GM19239 (cell line): ENCODE measurements at regions not wholly inside any gene's neighbourhood (a gene's known extent, or its start where the extent isn't known, plus 50 kb on each side); places are given as distances from the start of the nearest gene placed in this dataset.
"Not testable (repeated sequence)": the region's sequence is repeated elsewhere in the genome, so short reads cannot be mapped to it uniquely, and the experiment has no call there.

Experiments used
- DNase-seq: peaks from one replicate; pipeline ENCODE4 v3.0.0; 2011; ENCODE audit warnings: low spot score; ENCODE audit not compliant: insufficient read length
- FAIRE-seq: peaks from 2 replicates; lab custom pipeline; 2011; peaks lifted over from hg19 to GRCh38; lab: Jason Lieb, UNC

DNA sequence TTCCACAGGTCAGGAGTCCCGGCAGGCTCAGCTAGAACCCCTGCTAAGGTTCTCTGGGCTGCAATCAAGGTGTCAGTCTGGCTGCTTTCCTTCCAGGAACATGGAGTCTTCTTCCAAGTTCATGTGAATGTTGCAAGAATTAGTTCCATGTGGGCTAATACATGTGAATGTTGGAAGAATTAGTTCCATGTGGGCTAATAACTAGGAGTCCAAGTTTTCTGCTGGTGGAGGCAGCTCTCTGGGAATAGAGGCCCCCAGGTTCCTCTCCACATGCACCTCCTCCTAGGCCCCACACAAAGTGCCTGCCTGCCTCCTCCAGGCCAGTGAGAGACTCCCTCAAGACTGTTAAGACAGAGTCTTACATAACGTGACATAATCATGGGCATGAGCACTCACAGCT is 140.8 kb upstream of the SLC35G4 start:
- no peak for FAIRE-seq

DNA sequence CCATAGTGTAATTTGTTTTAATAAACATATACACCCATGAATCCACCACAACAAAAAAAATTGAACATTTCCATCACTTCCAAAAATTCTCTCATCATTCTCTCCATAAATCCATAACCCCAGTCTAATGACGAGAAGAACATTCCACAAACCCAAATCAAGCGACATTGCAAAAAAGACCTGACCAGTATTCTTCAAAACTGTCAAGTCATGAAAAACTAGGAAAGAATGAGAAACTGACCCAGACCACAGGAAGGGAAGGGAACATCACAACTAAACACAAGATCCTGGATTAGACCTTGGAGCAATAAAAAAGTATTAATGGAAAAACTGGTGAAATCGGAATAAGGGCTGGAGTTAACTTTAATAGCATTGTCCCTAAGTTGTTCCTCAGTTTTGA is 141.3 kb upstream of the SLC35G4 start:
- DNase-seq = no peak
- FAIRE-seq = no peak

More for the DNA sequence above, 140.8 kb upstream of the SLC35G4 start:
- DNase-seq = no peak

DNA sequence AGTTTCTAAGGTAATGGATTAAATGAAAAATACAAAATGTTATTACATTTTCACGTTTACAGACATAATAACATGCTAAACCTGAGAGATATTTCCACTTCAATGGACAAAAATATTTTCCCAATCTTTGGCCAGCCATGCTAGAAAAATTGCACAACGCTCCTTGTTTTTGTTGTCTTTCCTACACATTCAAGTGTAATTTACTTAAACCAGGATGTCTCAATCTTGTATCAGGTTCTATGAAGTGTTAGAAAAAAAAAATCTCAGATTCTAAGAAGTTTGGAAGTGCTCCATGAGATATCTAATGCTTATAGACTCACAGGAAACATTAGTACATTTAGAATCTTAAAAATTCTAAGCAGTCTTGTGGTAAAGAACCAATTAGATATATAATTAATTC is 141.8 kb upstream of the SLC35G4 start:
- no peak for FAIRE-seq

DNA sequence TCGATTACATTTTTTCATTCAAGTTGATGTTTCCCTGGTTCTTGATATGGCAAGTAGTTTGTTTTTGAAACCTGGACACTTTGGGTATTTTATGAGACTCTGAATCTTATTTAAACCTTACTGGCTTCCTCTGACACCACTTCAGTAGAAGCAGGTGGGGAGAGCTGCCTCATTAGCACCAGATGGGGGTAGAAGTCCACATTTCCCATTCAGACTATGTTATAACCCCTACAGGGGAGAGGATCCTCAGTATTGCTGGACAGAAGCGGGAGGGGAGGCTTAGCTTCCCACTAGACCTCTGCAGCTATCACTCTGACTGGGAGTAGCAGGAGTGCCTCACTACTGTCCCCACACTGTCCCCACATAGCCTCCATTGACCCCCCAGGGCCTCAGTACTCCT is 145.3 kb upstream of the SLC35G4 start:
- FAIRE-seq (no peak), DNase-seq (no peak)

More for the DNA sequence above, 141.8 kb upstream of the SLC35G4 start:
- no peak for DNase-seq

DNA sequence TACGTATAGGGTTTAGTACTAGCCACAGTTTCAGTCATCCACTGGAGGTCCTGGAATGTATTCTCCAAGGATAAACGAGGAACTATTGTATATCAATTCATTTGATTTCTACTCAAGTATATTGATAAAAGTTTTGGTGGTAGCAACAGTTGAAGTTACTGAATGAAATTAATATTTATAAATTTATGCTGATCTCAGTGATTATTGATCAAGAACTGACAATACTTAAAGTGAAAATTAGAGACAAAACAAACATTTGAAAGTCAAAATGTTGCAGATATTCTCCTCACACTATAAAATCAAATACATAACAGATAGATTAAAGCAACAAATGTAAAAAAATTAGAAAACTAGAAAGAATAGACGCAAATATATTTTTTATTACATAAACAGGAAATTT is 150.9 kb upstream of the SLC35G4 start:
- DNase-seq = no peak
- no peak for FAIRE-seq

DNA sequence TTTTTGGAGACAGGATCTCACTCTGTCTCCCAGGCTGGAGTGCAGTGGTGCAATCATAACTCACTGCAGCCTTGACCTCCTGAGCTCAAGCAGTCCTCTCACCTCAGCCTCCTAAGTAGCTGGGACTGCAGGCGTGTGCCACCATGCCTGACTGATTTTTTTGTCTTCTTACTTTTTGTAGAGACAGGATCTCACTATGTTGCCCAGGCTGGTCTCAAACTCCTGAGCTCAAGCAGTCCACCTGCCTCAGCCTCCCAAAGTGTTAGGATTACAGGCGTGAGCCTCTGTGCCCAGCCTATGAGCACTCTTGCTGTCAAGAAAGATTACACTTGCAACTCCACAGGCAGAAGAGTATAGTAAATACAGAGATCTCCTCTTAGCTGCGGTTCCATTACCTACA is 151.5 kb upstream of the SLC35G4 start:
- not testable (repeated sequence) for DNase-seq, FAIRE-seq

DNA sequence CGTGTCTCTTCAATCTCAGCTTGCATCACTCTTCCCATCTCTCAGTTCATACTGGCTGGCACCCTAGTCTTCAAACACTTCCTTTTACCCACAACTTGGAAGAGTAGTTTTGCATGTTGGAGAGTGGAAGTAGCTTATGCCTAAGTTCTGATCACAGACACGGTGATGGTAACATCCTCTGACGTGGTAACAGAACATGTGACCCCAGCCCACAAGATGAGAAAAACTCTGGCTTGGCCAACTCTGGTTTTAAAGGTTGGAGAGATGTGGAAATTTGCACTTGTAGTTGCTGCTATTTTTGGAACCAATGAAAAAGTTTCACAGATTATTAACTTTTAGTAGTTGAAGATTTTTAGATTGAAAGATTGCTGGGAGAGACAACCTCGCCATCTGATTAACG is 155.4 kb upstream of the SLC35G4 start:
- DNase-seq = no peak
- no peak for FAIRE-seq

DNA sequence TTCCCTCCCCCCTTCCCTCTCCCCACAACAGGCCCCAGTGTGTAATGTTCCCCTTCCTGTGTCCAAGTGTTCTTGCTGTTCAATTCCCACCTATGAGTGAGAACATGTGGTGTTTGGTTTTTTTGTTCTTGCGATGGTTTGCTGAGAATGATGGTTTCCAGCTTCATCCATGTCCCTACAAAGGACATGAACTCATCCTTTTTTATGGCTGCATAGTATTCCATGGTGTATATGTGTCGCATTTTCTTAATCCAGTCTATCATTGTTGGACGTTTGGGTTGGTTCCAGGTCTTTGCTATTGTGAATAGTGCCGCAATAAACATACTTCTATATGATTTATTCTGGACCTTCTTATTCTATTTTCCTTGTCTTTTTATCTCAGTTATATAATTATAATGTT is 165.2 kb upstream of the SLC35G4 start:
- not testable (repeated sequence) for DNase-seq, FAIRE-seq

DNA sequence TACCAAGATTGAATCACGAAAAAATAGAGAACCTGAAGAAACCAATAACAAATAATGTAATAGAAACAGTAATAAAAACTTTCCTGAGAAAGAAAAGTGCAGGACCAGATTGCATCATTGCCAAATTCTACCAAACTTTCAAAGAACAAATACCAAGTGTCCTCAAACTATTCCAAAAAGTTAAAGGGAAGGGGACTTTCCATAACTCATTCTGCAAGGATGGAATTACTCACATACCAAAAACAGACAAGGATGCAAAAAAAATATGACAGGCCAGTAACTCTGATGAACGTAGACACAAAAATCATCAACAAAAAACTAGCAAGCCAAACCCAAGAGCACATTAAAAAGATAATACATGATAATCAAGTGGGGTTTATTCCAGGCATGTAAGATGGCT is 172.3 kb upstream of the SLC35G4 start:
- DNase-seq (no peak), FAIRE-seq (no peak)

DNA sequence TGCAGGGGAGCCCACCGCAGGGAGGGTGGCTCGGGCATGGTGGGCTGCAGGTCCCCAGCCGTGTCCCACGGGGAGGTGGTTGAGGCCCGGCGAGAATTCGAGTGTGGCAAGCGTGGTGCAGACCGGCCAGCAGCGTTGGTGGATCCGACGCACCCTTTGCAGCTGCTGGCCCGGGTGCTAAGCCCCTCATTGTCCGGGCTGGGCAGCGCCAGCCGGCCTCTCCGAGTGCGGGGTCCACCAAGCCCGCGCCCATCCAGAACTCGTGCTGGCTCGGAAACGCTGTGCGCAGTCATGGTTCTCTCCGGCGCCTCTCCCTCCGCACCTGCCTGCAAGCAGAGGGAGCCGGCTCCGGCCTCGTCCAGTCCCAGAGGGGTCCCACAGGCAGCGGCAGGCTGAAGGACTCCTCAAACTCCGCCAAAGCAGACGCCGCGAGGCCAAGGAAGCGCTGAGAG is 177.0 kb upstream of the SLC35G4 start:
- DNase-seq (no peak), FAIRE-seq (no peak)

DNA sequence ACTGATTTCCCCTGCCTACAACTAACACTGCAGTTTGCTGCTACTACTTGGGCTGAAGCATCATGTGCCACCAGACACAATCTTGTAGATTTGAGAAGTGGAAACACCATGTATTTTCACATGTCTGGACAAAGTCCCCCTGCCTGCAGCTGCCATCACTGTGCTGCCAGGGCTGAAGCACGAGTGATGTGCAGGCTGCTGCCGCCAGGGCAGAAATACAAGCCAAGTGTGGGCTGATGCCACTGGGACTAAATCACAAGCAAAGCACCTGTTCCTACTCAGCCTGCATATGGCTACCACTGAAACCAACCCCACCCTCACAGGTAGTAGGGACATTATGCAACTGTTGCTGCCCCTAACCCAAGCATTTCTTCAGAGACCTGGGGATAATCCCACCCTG is 179.5 kb upstream of the SLC35G4 start:
- no peak for DNase-seq

DNA sequence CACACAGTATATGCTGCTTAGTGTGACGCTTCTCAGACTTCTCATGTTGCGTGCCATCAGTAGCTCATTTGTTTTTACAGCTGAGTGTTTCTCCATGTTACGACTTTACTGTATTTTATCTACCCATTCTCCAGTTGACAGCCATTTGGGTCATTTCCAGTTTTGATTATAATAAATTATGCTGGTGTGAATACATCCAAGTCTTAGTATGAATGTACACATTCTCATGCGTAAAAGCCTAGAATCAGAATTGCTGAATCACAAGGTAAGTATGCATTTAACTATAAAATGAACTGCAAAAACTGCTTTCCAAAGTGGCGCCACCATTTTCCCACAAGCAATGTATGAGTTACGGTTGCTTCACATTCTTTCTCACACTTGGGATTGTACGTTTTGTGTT is 184.2 kb upstream of the SLC35G4 start:
- FAIRE-seq (no peak), DNase-seq (no peak)

More for the DNA sequence above, 179.5 kb upstream of the SLC35G4 start:
- FAIRE-seq = no peak

DNA sequence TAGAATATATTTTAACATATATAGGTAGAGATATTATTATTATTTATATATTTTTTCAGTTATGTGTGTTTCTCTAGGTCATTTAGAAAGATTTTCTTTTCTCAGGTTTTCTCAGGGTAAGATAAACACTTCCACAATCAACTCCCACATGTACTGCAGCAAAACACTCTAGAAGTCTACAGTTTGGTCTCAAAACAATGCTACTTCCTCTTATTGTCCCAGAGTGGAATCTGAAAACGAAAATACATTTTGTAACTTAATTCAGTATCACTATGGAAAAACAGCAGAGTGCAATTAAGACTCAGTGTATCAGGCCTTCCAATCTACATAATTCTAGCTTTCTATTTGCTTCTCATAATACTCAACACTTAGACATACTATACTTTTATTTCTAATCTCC is 190.1 kb upstream of the SLC35G4 start:
- DNase-seq (no peak), FAIRE-seq (no peak)

DNA sequence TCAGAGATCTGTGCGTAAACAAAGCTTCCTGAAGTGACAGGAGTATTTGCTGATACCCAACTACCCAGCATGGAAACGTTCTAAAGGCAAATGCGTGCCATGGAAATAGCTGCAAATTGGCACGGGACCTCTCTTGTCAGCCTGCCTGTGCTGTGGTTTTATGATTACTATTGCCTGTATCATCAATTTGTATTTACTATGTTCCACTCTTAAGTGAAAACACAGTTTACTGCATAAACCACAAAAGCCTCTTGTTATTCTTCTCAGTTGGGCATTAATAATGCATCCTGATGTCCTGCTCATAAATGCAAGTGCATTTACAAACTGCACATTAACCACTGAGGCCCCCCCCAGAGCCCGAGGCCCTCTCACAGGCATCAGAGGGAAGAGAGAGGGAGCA is 196.6 kb upstream of the SLC35G4 start:
- DNase-seq = no peak
- FAIRE-seq = no peak

DNA sequence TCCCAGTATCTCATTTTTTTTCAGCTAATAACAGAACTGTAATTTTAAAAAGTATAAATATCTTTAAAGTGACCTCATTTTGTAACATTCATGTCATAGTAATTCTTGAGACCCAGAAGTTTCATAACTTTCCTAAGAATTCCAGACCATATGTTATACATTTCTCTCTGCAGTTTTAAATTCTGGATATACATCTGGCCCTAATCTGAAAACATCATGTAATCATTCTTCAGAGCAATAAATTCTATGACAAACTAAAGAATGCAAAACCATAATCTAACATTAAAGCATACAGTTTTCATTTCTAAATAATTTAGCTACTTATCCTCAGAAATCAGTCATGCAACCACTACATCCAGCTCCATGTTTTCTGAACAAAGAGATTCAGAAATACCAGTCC is 198.3 kb upstream of the SLC35G4 start:
- DNase-seq (no peak), FAIRE-seq (no peak)

DNA sequence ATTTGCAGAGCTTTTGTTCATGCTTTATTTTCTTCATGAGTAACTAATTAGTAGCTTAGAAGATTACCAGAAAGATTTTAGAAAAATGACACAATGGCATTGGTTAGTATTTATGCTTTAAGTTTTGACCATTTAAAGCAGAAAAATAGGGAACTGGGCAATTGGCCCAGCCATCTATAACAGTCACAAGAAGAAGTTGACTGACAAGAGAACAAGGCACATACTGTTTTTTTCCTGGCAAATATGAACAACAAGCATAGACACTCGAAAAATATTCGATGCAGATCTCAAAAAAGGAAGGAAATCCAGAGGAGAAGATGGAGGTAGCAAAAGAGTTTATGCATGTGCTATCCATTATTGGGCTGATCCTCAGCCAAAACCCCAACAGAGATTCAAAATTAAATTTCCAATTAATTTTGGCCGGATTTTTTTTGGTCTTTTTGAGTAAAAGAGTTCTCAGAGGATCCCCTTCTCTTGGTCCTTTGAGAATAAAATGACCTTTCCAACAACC is 200.8 kb upstream of the SLC35G4 start:
- DNase-seq (no peak), FAIRE-seq (no peak)

DNA sequence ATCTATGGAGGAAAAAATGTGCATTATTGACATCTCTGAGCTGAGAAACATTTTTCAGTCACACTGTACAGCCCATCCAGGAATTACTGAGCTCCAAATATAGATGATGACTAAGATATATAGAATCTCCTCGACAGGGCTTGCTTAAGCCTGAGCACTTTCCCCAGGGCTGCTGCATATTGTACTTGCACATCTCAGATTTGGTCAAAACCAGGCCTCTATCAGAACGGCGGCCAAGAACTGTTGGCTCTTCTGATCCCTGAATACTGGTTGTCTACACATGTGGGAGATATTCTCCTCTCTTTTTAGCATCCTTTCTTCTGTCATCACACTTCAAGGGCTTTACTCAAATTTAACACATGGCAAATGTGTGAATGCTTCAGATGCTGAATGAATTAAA is 201.5 kb upstream of the SLC35G4 start:
- no peak for DNase-seq
- no peak for FAIRE-seq

DNA sequence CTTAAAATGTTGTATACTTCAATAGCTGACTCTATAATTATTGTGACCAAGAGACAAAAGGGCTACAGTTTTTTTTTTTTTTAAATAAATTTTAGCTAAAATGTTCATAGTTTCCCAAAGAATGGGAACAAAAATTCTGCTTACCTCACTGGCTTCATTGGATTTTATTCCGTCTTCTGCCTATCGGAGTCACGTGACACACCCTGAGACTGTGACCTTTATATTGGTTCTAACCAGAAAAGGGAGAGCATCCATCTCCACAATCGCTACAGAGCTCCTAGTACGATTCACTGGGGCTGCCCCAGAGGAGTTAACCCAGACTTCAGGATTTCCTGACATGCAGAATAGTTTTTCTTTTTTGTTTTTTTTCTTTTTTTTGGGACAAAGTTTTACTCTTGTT is 203.6 kb upstream of the SLC35G4 start:
- FAIRE-seq (no peak), DNase-seq (no peak)

DNA sequence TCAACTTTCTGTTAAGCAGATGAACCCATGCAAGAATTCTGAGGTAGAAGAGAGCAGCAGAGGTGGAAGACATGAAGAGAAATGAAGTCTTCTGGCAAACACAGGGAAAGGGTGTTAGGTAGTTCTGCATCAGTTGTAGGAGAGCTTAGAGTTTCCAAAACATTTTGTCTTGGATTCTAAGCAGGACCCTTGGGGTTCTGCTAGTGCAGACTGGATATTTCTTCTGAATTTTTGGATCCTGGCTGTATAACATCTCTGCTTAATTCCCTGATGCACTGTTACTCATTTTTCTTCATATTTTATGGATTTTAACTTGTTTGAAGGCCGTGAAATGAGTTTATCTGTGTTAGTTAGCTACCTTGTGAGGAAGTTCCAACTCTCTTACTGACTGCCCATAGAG is 208.7 kb upstream of the SLC35G4 start:
- FAIRE-seq (no peak), DNase-seq (no peak)

DNA sequence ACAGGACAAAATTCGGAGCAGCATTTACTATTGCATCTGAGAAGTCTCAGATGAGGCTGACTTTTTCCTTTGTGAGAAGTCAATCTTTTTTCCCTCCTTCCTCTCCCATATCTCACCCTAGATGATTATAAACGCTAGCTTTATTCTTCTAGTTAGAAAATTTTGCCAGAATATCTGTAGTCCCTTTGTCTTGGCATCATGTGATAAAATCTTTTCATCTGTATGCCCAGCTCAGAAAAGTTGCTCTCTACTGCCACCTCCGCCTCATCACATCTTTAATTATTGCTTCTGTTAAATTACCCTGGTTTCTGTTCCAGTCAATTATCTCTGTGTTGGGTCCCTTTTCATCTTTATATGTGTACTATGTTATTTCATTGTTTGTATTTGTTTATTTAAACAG is 210.8 kb upstream of the SLC35G4 start:
- FAIRE-seq (no peak), DNase-seq (no peak)

DNA sequence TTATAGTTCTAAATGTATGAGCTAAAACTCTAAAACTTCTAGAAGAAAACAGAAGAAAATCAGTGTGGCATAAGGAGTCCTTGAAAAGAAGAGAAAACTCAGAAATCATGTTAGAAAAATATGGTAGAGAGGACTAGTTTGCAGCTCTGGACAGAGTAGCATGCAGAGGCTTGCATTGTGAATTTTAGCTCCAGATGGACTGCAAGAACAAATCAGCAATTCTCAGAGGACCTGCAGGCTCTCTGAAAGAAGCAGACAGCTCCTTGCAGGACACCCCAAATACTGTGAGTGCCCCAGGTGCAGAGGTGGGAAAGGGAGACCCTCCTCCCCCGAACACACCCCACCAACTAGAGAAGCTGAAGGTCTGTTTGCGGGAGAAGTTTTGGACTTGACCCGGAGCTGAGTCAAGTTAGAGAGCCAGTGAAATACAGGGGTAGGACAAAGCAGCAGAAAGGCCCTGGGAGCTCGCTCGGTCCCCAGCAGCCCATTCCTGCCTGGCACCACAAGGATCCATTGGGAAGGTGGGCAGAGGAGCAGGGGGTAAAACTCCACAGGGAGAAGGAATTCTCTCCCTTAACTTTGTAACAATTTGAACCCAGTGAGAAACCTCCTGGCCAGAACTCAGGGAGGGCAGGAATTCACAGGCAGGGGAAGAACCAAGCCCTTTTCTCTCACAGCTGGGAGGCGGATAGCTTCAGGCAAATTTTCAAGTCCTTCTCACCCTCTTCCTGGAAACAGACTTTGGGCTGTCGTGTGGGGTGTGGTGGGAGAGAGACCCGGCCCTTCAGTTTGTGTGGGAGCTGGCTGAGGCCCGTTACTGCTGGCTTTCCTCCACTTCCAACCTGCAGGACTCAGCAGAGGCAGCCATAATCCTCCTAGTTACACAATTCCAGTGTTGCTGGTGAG is 216.2 kb upstream of the SLC35G4 start:
- no peak for DNase-seq
- FAIRE-seq = no peak

DNA sequence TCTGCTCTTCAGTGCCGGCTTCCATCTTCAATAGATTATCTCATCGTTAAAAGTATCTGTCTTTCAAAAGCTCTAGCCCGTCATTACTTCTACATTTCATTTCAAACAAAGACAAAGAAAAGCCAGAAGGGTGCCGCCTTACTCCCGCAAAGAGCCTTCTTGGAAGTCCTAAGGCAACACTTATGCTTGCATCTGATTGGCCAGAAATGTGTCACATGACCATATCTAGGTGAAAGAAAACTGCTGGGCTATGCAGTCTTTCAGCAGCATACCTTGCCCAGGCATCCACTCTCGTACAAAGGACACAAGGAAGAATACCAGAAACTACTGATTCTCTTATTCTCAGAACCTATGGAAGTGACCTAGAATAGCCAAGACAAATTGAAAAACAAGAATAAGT is 217.1 kb upstream of the SLC35G4 start:
- FAIRE-seq (no peak), DNase-seq (no peak)
